Activated naive CD4-positive, alpha-beta T cell treated with anti-CD3 and anti-CD28 coated beads for 36 hours (primary cell): ENCODE measurements at regions not wholly inside any gene's neighbourhood (a gene's known extent, or its start where the extent isn't known, plus 50 kb on each side); places are given as distances from the start of the nearest gene placed in this dataset.

Experiments used
- CTCF ChIA-PET: fragments of 350-600 bp; sonication (Branson Sonifier 250); formaldehyde crosslinking; loops from one replicate; lab custom pipeline; 2021; ENCODE audit warnings: antibody characterized with exemption; lab: Charles Lee
- DNase-seq: peaks from one replicate; pipeline ENCODE4 v3.0.0-alpha.2; 2020
- H3K27ac Mint-ChIP-seq: one replicate; pipeline ENCODE4 v1.8.0; 2021; ENCODE audit warnings: mild to moderate bottlenecking, mixed read lengths
- H3K27me3 Mint-ChIP-seq: one replicate; pipeline ENCODE4 v1.8.0; 2021; ENCODE audit warnings: low read depth, mixed read lengths
- H3K36me3 Mint-ChIP-seq: one replicate; pipeline ENCODE4 v1.8.0; 2021; ENCODE audit warnings: low read depth, mixed read lengths
- H3K4me1 Mint-ChIP-seq: one replicate; pipeline ENCODE4 v1.8.0; 2021; ENCODE audit warnings: low read depth, mixed read lengths
- H3K4me3 Mint-ChIP-seq: one replicate; pipeline ENCODE4 v1.8.0; 2021; ENCODE audit warnings: mild to moderate bottlenecking, moderate library complexity, mixed read lengths
- H3K9me3 Mint-ChIP-seq: one replicate; pipeline ENCODE4 v1.8.0; 2021; ENCODE audit warnings: mixed read lengths
- intact Hi-C: fragments of 100-400 bp; cut with micrococcal nuclease; formaldehyde crosslinking; loops from one replicate; pipeline ENCODE4 v1.15.1; 2023

DNA sequence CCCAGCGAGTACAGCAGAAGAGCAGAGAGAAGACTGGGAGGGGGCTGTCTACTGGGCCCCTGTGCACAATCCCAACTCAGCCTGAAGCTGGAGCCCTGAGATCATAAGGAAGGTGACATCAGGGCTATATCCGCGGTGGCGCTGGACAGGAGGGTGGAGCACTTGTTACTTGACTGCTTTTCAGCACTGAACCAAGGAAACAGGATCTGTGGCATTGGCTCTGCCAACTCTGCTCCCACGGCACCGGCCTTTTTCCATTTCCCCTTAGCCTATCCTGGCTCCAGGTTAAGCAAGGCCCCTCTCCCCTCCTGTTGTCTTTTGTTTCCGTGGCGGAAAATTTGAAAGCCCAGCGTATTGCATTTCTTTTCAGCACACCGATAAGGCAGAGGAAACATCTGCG lies 125.0 kb upstream of the IRX3 start:
- Mint-ChIP-seq H3K36me3 (no peaks in the 10 kb centered on the region), H3K9me3 (no peaks in the 10 kb centered on the region), H3K4me1 (no peaks in the 10 kb centered on the region), H3K4me3 (no peak overlapping the region), H3K27ac (no peak overlapping the region), H3K27me3 (peaks cover 12% of the 10 kb centered on the region)
- intact Hi-C loops = no loop called here
- CTCF ChIA-PET = no interaction called here
- DNase-seq = no peak

- Mint-ChIP-seq H3K27me3 (peaks cover 12% of the 10 kb centered on the region), H3K4me1 (no peaks in the 10 kb centered on the region), H3K9me3 (no peaks in the 10 kb centered on the region), H3K36me3 (no peaks in the 10 kb centered on the region), H3K4me3 (no peak overlapping the region), H3K27ac (no peak overlapping the region)
- intact Hi-C loops = no loop called here
- no peak for DNase-seq
- CTCF ChIA-PET = no interaction called here
Measured at GRCh38 chr16:54409982-54410381, 123.4 kb upstream of the IRX3 start.

GRCh38 chr16:54407596-54407995 lies 121.0 kb upstream of the IRX3 start:
- Mint-ChIP-seq H3K4me1 (no peaks in the 10 kb centered on the region), H3K27me3 (peaks cover 8% of the 10 kb centered on the region), H3K27ac (no peak overlapping the region), H3K4me3 (no peak overlapping the region), H3K36me3 (no peaks in the 10 kb centered on the region), H3K9me3 (no peaks in the 10 kb centered on the region)
- intact Hi-C loops = loop anchor here (2.0 kb wide), 1 partner anchor 47 kb away; no protein-coding TSS in a partner anchor
- no peak for DNase-seq
- CTCF ChIA-PET = no interaction called here

- CTCF ChIA-PET = no interaction called here
- no peak for DNase-seq
- no peaks in the 10 kb centered on the region for H3K9me3 Mint-ChIP-seq
Measured at GRCh38 chr16:54405478-54405877, 118.9 kb upstream of the IRX3 start.

DNA sequence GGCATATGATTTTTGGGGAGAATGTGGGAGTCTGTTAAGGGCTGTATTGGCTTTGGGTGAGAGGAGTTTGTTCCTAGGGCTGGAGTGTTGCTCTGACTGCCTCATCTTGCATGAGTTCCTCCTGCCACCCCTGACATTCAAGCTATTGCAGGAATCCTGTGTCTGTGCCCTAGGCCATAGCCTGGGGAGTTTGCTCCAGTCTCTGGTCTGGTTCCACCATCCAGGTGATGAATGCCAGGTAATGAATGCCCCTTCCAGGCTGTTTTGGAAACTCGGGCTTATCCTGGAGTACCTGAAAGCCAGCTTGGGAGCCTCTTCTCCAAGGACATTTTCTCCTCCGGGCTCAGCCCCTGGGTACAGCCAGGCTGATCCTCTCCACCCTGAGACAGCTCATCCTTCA lies 117.0 kb upstream of the IRX3 start:
- DNase-seq = no peak
- Mint-ChIP-seq H3K27ac (no peak overlapping the region), H3K9me3 (no peaks in the 10 kb centered on the region), H3K36me3 (no peaks in the 10 kb centered on the region), H3K4me3 (no peak overlapping the region), H3K4me1 (no peaks in the 10 kb centered on the region), H3K27me3 (peaks cover 3% of the 10 kb centered on the region)
- intact Hi-C loops = no loop called here
- CTCF ChIA-PET = interaction anchor here (0.7 kb wide), 1 partner anchor 64 kb away, joined by 3 read pairs; no protein-coding TSS in a partner anchor

More at GRCh38 chr16:54405478-54405877, 118.9 kb upstream of the IRX3 start:
- Mint-ChIP-seq H3K36me3 (no peaks in the 10 kb centered on the region), H3K4me3 (no peak overlapping the region), H3K4me1 (no peaks in the 10 kb centered on the region), H3K27me3 (no peaks in the 10 kb centered on the region), H3K27ac (no peak overlapping the region)
- intact Hi-C loops = no loop called here

GRCh38 chr16:54402873-54403272 lies 116.3 kb upstream of the IRX3 start:
- H3K4me3 Mint-ChIP-seq = no peak overlapping the region
- H3K36me3 Mint-ChIP-seq = no peaks in the 10 kb centered on the region
- H3K27ac Mint-ChIP-seq = no peak overlapping the region
- no peak for DNase-seq
- CTCF ChIA-PET = no interaction called here
- H3K9me3 Mint-ChIP-seq = no peaks in the 10 kb centered on the region
- intact Hi-C loops = no loop called here
- peaks cover 6% of the 10 kb centered on the region for H3K27me3 Mint-ChIP-seq
- H3K4me1 Mint-ChIP-seq = no peaks in the 10 kb centered on the region

DNA sequence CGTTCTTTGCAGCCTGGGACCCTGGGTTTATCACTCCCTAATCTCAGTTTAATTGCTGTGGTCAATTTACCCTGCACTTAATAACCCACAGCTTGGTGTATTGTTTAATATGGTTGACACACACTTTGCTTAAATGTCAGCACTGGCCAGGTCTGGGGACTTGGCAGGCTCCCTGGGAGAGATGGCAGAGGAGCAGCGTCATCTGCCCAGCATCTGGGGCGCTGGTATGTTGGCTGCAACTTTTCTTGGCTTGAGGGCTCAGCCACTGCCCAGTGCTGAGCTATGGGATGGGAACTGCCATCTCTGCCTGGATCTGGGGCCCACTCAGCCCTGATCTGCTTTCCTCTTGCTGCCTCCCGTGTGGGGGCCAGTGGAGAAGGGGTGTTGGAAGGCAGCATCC lies 115.7 kb upstream of the IRX3 start:
- no peak for DNase-seq
- H3K27me3 Mint-ChIP-seq = peaks cover 8% of the 10 kb centered on the region
- no peak overlapping the region for H3K27ac Mint-ChIP-seq
- H3K4me3 Mint-ChIP-seq = no peak overlapping the region
- H3K9me3 Mint-ChIP-seq = no peaks in the 10 kb centered on the region
- CTCF ChIA-PET = no interaction called here
- intact Hi-C loops = no loop called here
- no peaks in the 10 kb centered on the region for H3K4me1 Mint-ChIP-seq
- no peaks in the 10 kb centered on the region for H3K36me3 Mint-ChIP-seq

- Mint-ChIP-seq H3K36me3 (no peaks in the 10 kb centered on the region), H3K4me1 (no peaks in the 10 kb centered on the region), H3K4me3 (no peak overlapping the region), H3K27ac (no peak overlapping the region), H3K9me3 (no peaks in the 10 kb centered on the region), H3K27me3 (peaks cover 15% of the 10 kb centered on the region)
- intact Hi-C loops = no loop called here
- CTCF ChIA-PET = interaction anchor here (0.7 kb wide), 1 partner anchor 295 kb away, joined by 3 read pairs; no protein-coding TSS in a partner anchor
- no peak for DNase-seq
Measured at GRCh38 chr16:54400261-54400660, 113.7 kb upstream of the IRX3 start.

GRCh38 chr16:54398986-54399385 lies 112.4 kb upstream of the IRX3 start:
- Mint-ChIP-seq H3K9me3 (no peaks in the 10 kb centered on the region), H3K4me3 (no peak overlapping the region), H3K36me3 (no peaks in the 10 kb centered on the region), H3K4me1 (no peaks in the 10 kb centered on the region), H3K27ac (no peak overlapping the region), H3K27me3 (peaks cover 15% of the 10 kb centered on the region)
- CTCF ChIA-PET = no interaction called here
- intact Hi-C loops = no loop called here
- DNase-seq = no peak

DNA sequence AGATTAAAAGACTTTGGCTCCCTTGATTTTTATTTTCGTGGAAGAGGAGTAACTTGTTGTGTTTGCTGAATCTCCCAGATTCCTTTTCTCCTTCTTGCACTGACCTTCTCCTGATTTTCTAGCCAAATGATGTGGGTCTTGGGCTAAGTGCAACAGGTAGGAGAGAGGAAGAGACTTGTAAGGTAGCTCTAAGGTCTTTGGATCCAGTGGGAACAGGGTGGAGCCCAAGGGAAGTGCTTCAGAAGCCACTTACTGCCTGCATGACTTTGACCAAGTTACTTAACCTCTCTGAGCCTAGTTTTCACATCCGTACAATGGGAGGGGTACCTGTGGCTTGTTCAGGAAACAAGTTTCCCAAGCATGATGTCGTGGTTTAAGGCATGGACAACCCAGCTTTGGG lies 111.3 kb upstream of the IRX3 start:
- H3K36me3 Mint-ChIP-seq = no peaks in the 10 kb centered on the region
- CTCF ChIA-PET = no interaction called here
- H3K4me3 Mint-ChIP-seq = no peak overlapping the region
- H3K4me1 Mint-ChIP-seq = no peaks in the 10 kb centered on the region
- no peak for DNase-seq
- no peaks in the 10 kb centered on the region for H3K9me3 Mint-ChIP-seq
- intact Hi-C loops = no loop called here
- no peak overlapping the region for H3K27ac Mint-ChIP-seq
- H3K27me3 Mint-ChIP-seq = peaks cover 15% of the 10 kb centered on the region

DNA sequence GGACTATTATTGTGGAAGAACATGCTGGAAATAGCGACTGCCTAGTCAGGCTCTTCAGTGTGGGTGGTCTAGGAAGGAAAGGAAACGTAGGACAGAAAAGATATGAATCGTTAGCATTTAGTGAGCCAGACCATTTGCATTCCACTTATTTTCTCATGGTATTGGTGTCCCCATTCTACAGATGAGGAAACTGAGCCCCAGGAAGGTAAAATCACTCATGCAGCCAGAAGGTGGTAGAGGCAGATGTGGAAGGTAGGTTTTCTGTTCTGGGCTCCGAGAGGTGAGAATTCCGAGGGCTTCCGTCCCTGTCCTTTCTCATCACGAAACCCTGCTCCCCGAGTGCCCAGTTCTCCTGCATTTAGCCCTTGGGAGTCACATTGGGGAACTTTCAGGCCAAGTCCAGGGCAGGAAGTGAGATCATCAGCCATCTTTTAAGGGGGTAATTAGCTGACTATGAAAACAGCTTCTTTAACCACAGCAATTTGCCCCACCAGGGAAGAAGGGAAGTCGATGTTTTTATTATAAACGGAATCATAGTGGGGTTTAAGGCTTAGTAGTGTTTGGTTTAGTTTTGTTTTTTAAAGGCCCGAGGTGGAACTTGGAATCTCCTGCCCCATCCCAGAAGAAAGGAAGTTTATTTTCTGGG lies 110.7 kb upstream of the IRX3 start:
- H3K4me3 Mint-ChIP-seq = no peak overlapping the region
- intact Hi-C loops = no loop called here
- CTCF ChIA-PET = no interaction called here
- no peaks in the 10 kb centered on the region for H3K36me3 Mint-ChIP-seq
- DNase-seq = no peak
- H3K27ac Mint-ChIP-seq = no peak overlapping the region
- no peaks in the 10 kb centered on the region for H3K9me3 Mint-ChIP-seq
- no peaks in the 10 kb centered on the region for H3K4me1 Mint-ChIP-seq
- H3K27me3 Mint-ChIP-seq = peaks cover 15% of the 10 kb centered on the region

- H3K36me3 Mint-ChIP-seq = no peaks in the 10 kb centered on the region
- DNase-seq = no peak
- H3K4me1 Mint-ChIP-seq = no peaks in the 10 kb centered on the region
- intact Hi-C loops = no loop called here
- no peak overlapping the region for H3K27ac Mint-ChIP-seq
- no peak overlapping the region for H3K4me3 Mint-ChIP-seq
- H3K9me3 Mint-ChIP-seq = no peaks in the 10 kb centered on the region
- CTCF ChIA-PET = no interaction called here
- no peaks in the 10 kb centered on the region for H3K27me3 Mint-ChIP-seq
Measured at GRCh38 chr16:54389836-54390494, 103.4 kb upstream of the IRX3 start.

- Mint-ChIP-seq H3K36me3 (no peaks in the 10 kb centered on the region), H3K4me1 (no peaks in the 10 kb centered on the region), H3K27ac (no peak overlapping the region), H3K9me3 (peaks cover 9% of the 10 kb centered on the region), H3K27me3 (peaks cover 4% of the 10 kb centered on the region), H3K4me3 (no peak overlapping the region)
- CTCF ChIA-PET = no interaction called here
- intact Hi-C loops = no loop called here
- no peak for DNase-seq
Measured at GRCh38 chr16:54385141-54385540, 98.6 kb upstream of the IRX3 start.
